ENCODE measurements at regions not wholly inside any gene's neighbourhood (a gene's known extent, or its start where the extent isn't known, plus 50 kb on each side); places are given as distances from the start of the nearest gene placed in this dataset.

DNA sequence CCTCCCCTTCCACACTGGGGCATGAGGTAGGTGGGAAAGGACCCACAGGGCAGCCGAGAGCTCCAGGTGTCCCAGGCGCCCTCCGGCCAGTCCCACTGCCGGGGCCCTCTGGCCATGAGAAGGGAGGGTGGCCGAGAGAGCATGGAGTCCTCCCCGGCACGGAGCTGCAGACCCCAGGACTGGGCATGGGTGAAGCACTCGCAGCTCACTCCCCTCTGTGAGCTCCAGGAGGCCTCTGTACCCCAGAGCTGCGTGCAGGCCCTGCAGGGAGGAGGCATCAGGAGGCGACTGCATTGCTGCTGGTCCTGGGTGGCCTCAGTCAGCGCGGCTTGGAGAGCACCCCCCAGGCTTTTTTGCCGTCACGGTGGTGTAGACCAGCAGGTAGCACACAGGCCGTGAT lies 80.1 kb upstream of the TTC34 start:
- no peak overlapping the region for H3K4me2 ChIP-seq (ENCODE audit: low read length)
- H3K4me1 ChIP-seq (ENCODE audit: control insufficient read depth, low read length): no peaks in the 10 kb centered on the region
- H3K9me2 ChIP-seq (replicated peaks; ENCODE audit: control insufficient read depth, low read length): no peaks in the 10 kb centered on the region
- no peaks in the 10 kb centered on the region for H3K36me3 ChIP-seq (ENCODE audit: control insufficient read depth, low read length)
- no peak for TF ChIP-seq EZH2phosphoT487 (IDR thresholded peaks at IDR 0.05; ENCODE audit: borderline replicate concordance, low read length)
- TF ChIP-seq, protein P1, sequence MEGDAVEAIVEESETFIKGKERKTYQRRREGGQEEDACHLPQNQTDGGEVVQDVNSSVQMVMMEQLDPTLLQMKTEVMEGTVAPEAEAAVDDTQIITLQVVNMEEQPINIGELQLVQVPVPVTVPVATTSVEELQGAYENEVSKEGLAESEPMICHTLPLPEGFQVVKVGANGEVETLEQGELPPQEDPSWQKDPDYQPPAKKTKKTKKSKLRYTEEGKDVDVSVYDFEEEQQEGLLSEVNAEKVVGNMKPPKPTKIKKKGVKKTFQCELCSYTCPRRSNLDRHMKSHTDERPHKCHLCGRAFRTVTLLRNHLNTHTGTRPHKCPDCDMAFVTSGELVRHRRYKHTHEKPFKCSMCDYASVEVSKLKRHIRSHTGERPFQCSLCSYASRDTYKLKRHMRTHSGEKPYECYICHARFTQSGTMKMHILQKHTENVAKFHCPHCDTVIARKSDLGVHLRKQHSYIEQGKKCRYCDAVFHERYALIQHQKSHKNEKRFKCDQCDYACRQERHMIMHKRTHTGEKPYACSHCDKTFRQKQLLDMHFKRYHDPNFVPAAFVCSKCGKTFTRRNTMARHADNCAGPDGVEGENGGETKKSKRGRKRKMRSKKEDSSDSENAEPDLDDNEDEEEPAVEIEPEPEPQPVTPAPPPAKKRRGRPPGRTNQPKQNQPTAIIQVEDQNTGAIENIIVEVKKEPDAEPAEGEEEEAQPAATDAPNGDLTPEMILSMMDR (IDR thresholded peaks at IDR 0.05; ENCODE audit: low read depth, low read length, poor library complexity, severe bottlenecking): no peak
- H3K9me3 ChIP-seq (ENCODE audit: control insufficient read depth, insufficient read depth, low read length): no peaks in the 10 kb centered on the region
- H3K27ac ChIP-seq (ENCODE audit: low read depth, low read length): no peak overlapping the region
- H3K27me3 ChIP-seq (ENCODE audit: control insufficient read depth, low read length): no peaks in the 10 kb centered on the region
- no peaks in the 10 kb centered on the region for H4K20me1 ChIP-seq (ENCODE audit: control insufficient read depth, insufficient read depth, low read depth, low read length)
- H3K79me2 ChIP-seq (ENCODE audit: control insufficient read depth, low read length): no peaks in the 10 kb centered on the region
- H3K4me3 ChIP-seq (ENCODE audit: low read length): no peak overlapping the region
- H3F3A ChIP-seq (ENCODE audit: control insufficient read depth, insufficient read depth): no peaks in the 10 kb centered on the region

DNA sequence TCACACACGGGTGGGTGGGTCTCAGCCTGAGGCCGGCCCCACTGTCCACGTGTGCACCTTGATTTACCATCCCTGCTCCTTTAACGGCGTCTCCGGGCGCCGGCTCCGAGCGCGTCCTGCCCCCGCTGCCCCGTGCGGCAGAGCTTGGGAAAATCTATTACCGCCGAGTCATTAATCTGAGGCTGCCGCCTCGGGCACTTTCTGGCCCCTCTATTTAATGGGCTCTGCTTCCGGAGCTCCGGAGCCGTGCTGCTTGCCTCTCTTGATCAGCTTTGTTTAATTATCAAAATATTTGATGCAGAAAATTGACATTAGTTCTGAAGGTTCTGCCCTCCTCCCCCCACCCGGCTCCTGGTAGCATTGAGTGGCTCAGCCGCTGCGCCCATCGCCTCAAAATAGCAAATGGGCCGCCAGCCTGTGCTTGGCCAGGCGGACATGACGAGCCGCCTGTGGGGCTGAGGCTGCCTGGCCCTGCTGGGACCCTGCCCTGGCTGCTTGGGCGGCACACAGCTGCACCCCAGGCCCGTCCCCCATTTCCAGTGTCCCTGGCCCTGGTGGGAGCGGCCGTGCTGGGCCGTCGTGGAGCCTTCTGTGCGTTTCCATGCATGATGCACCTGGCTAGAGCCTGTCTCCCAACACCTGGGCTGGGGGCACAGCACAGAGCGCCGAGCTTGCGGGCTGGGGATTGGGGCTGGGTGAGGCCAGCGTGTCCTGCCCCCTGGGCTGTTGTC lies 81.6 kb upstream of the TTC34 start:
- Histone ChIP-seq H3K79me2 (ENCODE audit: control insufficient read depth, low read length) (no peaks in the 10 kb centered on the region), H3K36me3 (ENCODE audit: control insufficient read depth, low read length) (no peaks in the 10 kb centered on the region), H3K4me3 (ENCODE audit: low read length) (no peak overlapping the region), H3K27me3 (ENCODE audit: control insufficient read depth, low read length) (no peaks in the 10 kb centered on the region), H3F3A (ENCODE audit: control insufficient read depth, insufficient read depth) (no peaks in the 10 kb centered on the region), H4K20me1 (ENCODE audit: control insufficient read depth, insufficient read depth, low read depth, low read length) (no peaks in the 10 kb centered on the region), H3K4me1 (ENCODE audit: control insufficient read depth, low read length) (no peaks in the 10 kb centered on the region), H3K9me3 (ENCODE audit: control insufficient read depth, insufficient read depth, low read length) (no peaks in the 10 kb centered on the region), H3K9me2 (replicated peaks; ENCODE audit: control insufficient read depth, low read length) (no peaks in the 10 kb centered on the region), H3K27ac (ENCODE audit: low read depth, low read length) (no peak overlapping the region), H3K4me2 (ENCODE audit: low read length) (no peak overlapping the region)
- TF ChIP-seq, protein P1 (IDR thresholded peaks at IDR 0.05; ENCODE audit: low read depth, low read length, poor library complexity, severe bottlenecking): no peak
- TF ChIP-seq EZH2phosphoT487 (IDR thresholded peaks at IDR 0.05; ENCODE audit: borderline replicate concordance, low read length): no peak

DNA sequence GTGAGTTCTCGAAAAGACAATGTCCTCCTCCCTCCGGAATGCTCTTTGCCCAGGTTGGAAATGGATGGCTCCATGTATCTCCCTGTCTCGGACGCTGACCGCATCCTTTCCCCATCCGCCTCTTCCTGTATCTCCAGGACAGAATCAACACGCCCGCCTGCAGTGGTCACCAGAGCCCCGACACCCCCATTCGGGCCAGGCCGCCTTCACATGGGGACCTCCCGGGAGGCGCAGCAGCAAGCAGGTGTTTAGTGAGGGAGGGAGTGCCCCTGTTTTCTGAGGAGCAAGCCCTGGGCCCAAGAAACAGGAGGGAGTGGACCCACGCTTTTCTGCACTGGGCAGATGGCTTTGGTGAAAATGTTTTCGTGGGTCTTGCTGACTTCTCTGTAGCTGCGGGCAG lies 83.5 kb upstream of the TTC34 start:
- Histone ChIP-seq H3K9me2 (replicated peaks; ENCODE audit: control insufficient read depth, low read length) (no peaks in the 10 kb centered on the region), H3K27ac (ENCODE audit: low read depth, low read length) (no peak overlapping the region), H3K4me3 (ENCODE audit: low read length) (no peak overlapping the region), H3K9me3 (ENCODE audit: control insufficient read depth, insufficient read depth, low read length) (no peaks in the 10 kb centered on the region), H3K4me1 (ENCODE audit: control insufficient read depth, low read length) (no peaks in the 10 kb centered on the region), H3K27me3 (ENCODE audit: control insufficient read depth, low read length) (no peaks in the 10 kb centered on the region), H3K4me2 (ENCODE audit: low read length) (no peak overlapping the region), H3F3A (ENCODE audit: control insufficient read depth, insufficient read depth) (no peaks in the 10 kb centered on the region), H3K79me2 (ENCODE audit: control insufficient read depth, low read length) (no peaks in the 10 kb centered on the region), H3K36me3 (ENCODE audit: control insufficient read depth, low read length) (no peaks in the 10 kb centered on the region), H4K20me1 (ENCODE audit: control insufficient read depth, insufficient read depth, low read depth, low read length) (no peaks in the 10 kb centered on the region)
- TF ChIP-seq, protein P1 (IDR thresholded peaks at IDR 0.05; ENCODE audit: low read depth, low read length, poor library complexity, severe bottlenecking): no peak
- no peak for TF ChIP-seq EZH2phosphoT487 (IDR thresholded peaks at IDR 0.05; ENCODE audit: borderline replicate concordance, low read length)

Measured in DOHH2 (cell line).